Renal cortical epithelial cell (primary cell): ENCODE measurements at regions not wholly inside any gene's neighbourhood (a gene's known extent, or its start where the extent isn't known, plus 50 kb on each side); places are given as distances from the start of the nearest gene placed in this dataset.
"Not testable (repeated sequence)": the region's sequence is repeated elsewhere in the genome, so short reads cannot be mapped to it uniquely, and the experiment has no call there.

Experiments
- DNase-seq: peaks from one replicate; pipeline ENCODE4 v3.0.0-alpha.2; 2011; ENCODE audit warnings: low read depth

- DNase-seq = peak; percentile 85
Measured at GRCh38 chr7:68699090-68699711, 899.1 kb upstream of the AUTS2 start.

GRCh38 chr7:68700414-68700813 is 897.9 kb upstream of the AUTS2 start:
- no peak for DNase-seq

GRCh38 chr7:68706291-68706690 is 892.0 kb upstream of the AUTS2 start:
- peak; percentile 95 for DNase-seq

GRCh38 chr7:68707159-68707558 is 891.1 kb upstream of the AUTS2 start:
- DNase-seq = no peak

GRCh38 chr7:68707958-68708357 is 890.3 kb upstream of the AUTS2 start:
- no peak for DNase-seq

GRCh38 chr7:68712956-68713495 is 885.2 kb upstream of the AUTS2 start:
- DNase-seq = no peak

- not testable (repeated sequence) for DNase-seq
Measured at GRCh38 chr7:68714135-68714534, 884.1 kb upstream of the AUTS2 start.

- DNase-seq = no peak
Measured at GRCh38 chr7:68715907-68716306, 882.4 kb upstream of the AUTS2 start.

GRCh38 chr7:68717176-68717575 is 881.1 kb upstream of the AUTS2 start:
- no peak for DNase-seq

GRCh38 chr7:68718097-68718551 is 880.2 kb upstream of the AUTS2 start:
- no peak for DNase-seq

- no peak for DNase-seq
Measured at GRCh38 chr7:68720697-68721096, 877.6 kb upstream of the AUTS2 start.

- no peak for DNase-seq
Measured at GRCh38 chr7:68722044-68722443, 876.2 kb upstream of the AUTS2 start.

- peak; percentile 16 for DNase-seq
Measured at GRCh38 chr7:68724965-68725364, 873.3 kb upstream of the AUTS2 start.

- DNase-seq = no peak
Measured at GRCh38 chr7:68725843-68726785, 872.2 kb upstream of the AUTS2 start.

- DNase-seq = not testable (repeated sequence)
Measured at GRCh38 chr7:68728720-68729119, 869.6 kb upstream of the AUTS2 start.

GRCh38 chr7:68729371-68729770 is 868.9 kb upstream of the AUTS2 start:
- DNase-seq = no peak

GRCh38 chr7:68730194-68730593 is 868.1 kb upstream of the AUTS2 start:
- DNase-seq = no peak

GRCh38 chr7:68730964-68731363 is 867.3 kb upstream of the AUTS2 start:
- no peak for DNase-seq

- DNase-seq = no peak
Measured at GRCh38 chr7:68733219-68734153, 864.8 kb upstream of the AUTS2 start.

- DNase-seq = no peak
Measured at GRCh38 chr7:68734431-68734830, 863.8 kb upstream of the AUTS2 start.

GRCh38 chr7:68739306-68739705 is 859.0 kb upstream of the AUTS2 start:
- no peak for DNase-seq

GRCh38 chr7:68744036-68744435 is 854.2 kb upstream of the AUTS2 start:
- DNase-seq = no peak
